Fibroblast of mammary gland (primary cell): ENCODE measurements at regions not wholly inside any gene's neighbourhood (a gene's known extent, or its start where the extent isn't known, plus 50 kb on each side); places are given as distances from the start of the nearest gene placed in this dataset.

ENCODE experiments used
- DNase-seq: peaks from one replicate; pipeline ENCODE4 v3.0.0-alpha.2; 2010; ENCODE audit warnings: low read depth
- H3K4me3 ChIP-seq: 2 replicates; pipeline ENCODE4 v1.5.1; 2011; ENCODE audit warnings: low read depth, mild to moderate bottlenecking, low read length, moderate library complexity; ENCODE audit not compliant: control insufficient read depth
- TF ChIP-seq, protein P1 (sequence below): conservative IDR thresholded peaks from 2 replicates; pipeline ENCODE4 v1.5.1; 2011; ENCODE audit warnings: low read depth, low read length, inconsistent platforms; ENCODE audit not compliant: control insufficient read depth, insufficient read depth

DNA sequence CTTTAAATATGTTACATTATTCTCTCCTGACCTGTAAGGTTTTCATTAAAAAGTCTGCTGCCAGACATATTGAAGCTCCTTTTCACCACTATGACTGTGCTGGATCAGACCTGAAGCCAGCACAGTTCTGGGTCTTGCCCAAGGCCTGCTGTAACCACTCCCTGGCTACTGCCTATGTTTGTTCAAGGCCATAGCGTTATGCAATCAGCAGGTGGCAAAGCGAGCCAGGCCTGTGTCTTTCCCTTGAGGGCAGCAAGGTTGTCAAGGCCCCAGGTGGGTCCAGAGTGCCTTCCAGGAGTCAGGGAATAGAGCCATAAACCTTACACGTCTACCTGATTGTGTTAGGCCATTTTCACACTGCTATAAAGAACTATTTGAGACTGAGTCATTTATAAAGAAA lies 496.8 kb upstream of the PCDH9 start:
- TF ChIP-seq, protein P1, sequence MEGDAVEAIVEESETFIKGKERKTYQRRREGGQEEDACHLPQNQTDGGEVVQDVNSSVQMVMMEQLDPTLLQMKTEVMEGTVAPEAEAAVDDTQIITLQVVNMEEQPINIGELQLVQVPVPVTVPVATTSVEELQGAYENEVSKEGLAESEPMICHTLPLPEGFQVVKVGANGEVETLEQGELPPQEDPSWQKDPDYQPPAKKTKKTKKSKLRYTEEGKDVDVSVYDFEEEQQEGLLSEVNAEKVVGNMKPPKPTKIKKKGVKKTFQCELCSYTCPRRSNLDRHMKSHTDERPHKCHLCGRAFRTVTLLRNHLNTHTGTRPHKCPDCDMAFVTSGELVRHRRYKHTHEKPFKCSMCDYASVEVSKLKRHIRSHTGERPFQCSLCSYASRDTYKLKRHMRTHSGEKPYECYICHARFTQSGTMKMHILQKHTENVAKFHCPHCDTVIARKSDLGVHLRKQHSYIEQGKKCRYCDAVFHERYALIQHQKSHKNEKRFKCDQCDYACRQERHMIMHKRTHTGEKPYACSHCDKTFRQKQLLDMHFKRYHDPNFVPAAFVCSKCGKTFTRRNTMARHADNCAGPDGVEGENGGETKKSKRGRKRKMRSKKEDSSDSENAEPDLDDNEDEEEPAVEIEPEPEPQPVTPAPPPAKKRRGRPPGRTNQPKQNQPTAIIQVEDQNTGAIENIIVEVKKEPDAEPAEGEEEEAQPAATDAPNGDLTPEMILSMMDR: no peak
- DNase-seq: no peak
- H3K4me3 ChIP-seq: no peak overlapping the region

DNA sequence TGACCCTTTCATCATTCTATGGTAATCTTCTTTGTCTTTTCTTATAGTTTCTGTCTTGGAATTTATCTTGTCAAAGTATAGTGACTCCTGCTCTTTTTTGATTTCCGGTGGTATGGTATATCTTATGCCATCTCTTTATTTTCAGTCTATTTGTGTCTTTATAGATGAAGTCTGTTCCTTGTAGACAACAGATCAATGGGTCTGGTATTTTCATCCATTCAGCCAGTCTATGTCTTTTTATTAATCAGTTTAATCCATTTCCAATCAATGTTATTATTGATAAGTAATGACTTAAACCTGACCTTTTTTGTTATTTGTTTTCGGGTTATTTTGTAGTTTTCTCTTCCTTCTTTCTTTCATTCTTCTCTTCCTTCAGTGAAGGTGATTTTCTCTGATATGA lies 495.9 kb upstream of the PCDH9 start:
- H3K4me3 ChIP-seq: no peak overlapping the region
- DNase-seq: no peak
- TF ChIP-seq, protein P1: no peak

DNA sequence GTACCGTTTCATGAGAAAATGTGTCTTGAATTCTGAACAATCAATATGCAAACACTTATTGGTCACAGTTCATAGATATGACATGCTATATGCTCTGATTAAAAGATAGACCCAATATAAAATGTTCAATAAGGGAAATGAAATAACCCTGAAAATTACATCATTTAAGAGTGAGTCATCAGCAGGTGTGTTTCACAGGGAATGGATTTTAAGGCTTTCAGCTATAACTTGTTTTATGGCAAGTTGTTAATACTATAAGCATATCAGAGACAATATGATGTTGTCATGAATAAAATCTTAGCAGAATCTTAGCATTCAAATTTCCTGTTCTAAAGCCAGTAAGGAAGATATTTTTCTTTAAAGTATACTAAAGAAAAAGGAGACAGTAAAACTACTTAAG lies 483.4 kb upstream of the PCDH9 start:
- TF ChIP-seq, protein P1: no peak
- DNase-seq: no peak
- no peak overlapping the region for H3K4me3 ChIP-seq

DNA sequence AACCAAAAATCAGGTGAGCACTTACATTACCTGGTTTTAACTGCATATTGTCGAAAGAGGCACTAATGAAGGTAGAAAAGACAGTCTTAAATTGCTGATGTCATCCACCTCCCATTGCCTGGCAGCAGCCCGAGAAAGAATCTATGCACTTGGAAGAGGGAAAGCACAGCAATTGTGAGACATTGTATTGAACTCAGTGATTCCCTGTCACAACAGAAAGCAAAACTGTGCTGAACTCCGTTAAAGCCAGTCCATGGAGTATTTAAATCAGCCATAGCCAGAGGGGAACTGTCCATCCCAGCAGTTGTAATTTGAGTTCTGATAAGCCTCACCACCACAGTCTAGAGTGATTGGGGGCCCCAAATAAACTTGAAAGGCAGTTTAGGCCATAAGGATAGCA lies 466.6 kb upstream of the PCDH9 start:
- TF ChIP-seq, protein P1: no peak
- no peak overlapping the region for H3K4me3 ChIP-seq
- no peak for DNase-seq

DNA sequence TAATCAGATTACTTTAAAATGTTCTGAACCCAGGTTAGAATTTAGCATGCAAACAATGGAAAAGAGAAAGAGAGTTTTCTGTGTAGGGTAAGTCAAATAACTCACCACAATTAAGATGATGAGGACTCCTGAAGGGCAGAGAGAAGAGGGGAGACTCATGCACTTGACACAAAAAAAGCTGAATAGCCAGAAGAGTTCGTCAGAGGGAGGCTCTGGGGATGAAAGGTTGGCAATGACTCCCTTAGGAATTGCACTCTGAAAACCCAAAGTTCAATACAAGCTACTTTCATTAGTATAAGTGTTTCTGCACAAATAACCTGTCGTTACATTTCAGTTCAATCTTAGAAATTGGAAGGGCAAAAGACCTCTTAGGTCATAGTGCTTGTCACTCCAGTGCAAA lies 434.4 kb upstream of the PCDH9 start:
- TF ChIP-seq, protein P1: no peak
- DNase-seq: no peak
- H3K4me3 ChIP-seq: no peak overlapping the region

DNA sequence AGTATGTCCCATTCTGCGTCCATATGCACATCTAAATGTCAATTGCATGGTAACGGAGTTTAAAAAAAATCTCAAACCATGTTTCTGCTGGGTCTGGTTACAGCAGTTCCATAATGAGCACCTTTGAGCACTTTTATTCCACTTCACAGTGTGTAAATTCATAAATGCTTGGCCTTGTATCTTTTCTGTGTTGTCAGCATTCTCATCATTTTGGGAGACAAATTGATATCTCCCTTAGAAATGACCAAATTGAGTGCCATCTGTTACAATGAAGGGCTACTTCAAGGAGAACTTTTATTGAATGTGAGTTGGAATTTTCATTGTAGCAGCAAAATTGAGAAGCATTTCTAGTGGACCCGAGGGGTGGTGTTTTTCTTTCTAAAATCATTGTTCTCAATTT lies 432.9 kb upstream of the PCDH9 start:
- TF ChIP-seq, protein P1: no peak
- no peak overlapping the region for H3K4me3 ChIP-seq
- no peak for DNase-seq

DNA sequence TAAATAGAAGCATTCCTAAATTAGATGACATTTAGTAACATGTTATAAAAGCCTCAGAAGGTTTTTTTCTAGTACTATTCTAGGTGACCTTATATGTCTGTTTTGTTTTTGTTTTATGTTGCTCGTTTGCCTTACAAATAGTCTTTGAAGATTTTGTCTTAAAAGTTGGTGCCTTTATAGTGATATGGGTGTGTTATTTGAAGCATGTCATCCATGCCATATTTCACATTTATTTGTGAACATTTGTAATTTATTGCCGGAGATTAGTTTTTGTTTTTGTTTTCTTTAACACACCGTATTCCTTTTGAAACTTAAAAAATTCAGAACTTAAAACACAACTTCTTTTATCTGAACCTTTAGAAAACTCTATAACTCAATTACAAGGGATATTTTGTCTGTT lies 422.8 kb upstream of the PCDH9 start:
- DNase-seq: no peak
- TF ChIP-seq, protein P1: no peak
- no peak overlapping the region for H3K4me3 ChIP-seq
